Fibroblast of the conjunctiva (primary cell): ENCODE measurements at regions not wholly inside any gene's neighbourhood (a gene's known extent, or its start where the extent isn't known, plus 50 kb on each side); places are given as distances from the start of the nearest gene placed in this dataset.

Experiments
- DNase-seq: peaks from one replicate; pipeline ENCODE4 v3.0.0-alpha.2; 2010; ENCODE audit warnings: low read depth

- no peak for DNase-seq
These were observed 182.6 kb downstream of the ARRDC4 start for GRCh38 chr15:98143116-98143515.

GRCh38 chr15:98144388-98144787 lies 183.9 kb downstream of the ARRDC4 start:
- DNase-seq, result no peak

GRCh38 chr15:98146031-98146820 lies 185.7 kb downstream of the ARRDC4 start:
- no peak for DNase-seq

- DNase-seq, result no peak
These were observed 186.9 kb downstream of the ARRDC4 start for GRCh38 chr15:98147415-98147814.

- no peak for DNase-seq
These were observed 189.6 kb downstream of the ARRDC4 start for GRCh38 chr15:98150084-98150483.

GRCh38 chr15:98150536-98150935 lies 190.0 kb downstream of the ARRDC4 start:
- DNase-seq, result no peak

- DNase-seq, result no peak
These were observed 190.6 kb downstream of the ARRDC4 start for GRCh38 chr15:98151096-98151495.

GRCh38 chr15:98152156-98152555 lies 191.7 kb downstream of the ARRDC4 start:
- DNase-seq, result no peak

GRCh38 chr15:98154863-98155262 lies 194.4 kb downstream of the ARRDC4 start:
- DNase-seq, result peak; percentile 46

GRCh38 chr15:98155356-98155755 lies 194.9 kb downstream of the ARRDC4 start:
- no peak for DNase-seq

- no peak for DNase-seq
These were observed 199.7 kb downstream of the ARRDC4 start for GRCh38 chr15:98160236-98160635.

GRCh38 chr15:98163319-98164045 lies 203.0 kb downstream of the ARRDC4 start:
- DNase-seq, result no peak

- DNase-seq, result no peak
These were observed 204.1 kb downstream of the ARRDC4 start for GRCh38 chr15:98164571-98164970.

GRCh38 chr15:98164986-98165385 lies 204.5 kb downstream of the ARRDC4 start:
- DNase-seq, result no peak

- DNase-seq, result no peak
These were observed 207.3 kb downstream of the ARRDC4 start for GRCh38 chr15:98167722-98168268.

- no peak for DNase-seq
These were observed 209.0 kb downstream of the ARRDC4 start for GRCh38 chr15:98169551-98169950.

- no peak for DNase-seq
These were observed 213.8 kb downstream of the ARRDC4 start for GRCh38 chr15:98174286-98174685.

GRCh38 chr15:98174841-98175240 lies 214.3 kb downstream of the ARRDC4 start:
- no peak for DNase-seq

GRCh38 chr15:98177966-98178592 lies 217.6 kb downstream of the ARRDC4 start:
- DNase-seq, result peak; percentile 53

GRCh38 chr15:98178861-98179260 lies 218.4 kb downstream of the ARRDC4 start:
- DNase-seq, result no peak

- DNase-seq, result no peak
These were observed 227.0 kb downstream of the ARRDC4 start for GRCh38 chr15:98187549-98187948.

- DNase-seq, result no peak
These were observed 230.4 kb downstream of the ARRDC4 start for GRCh38 chr15:98190914-98191313.

- no peak for DNase-seq
These were observed 235.3 kb downstream of the ARRDC4 start for GRCh38 chr15:98195796-98196195.
